Right atrium auricular region (tissue), 2 donors: ENCODE measurements at regions not wholly inside any gene's neighbourhood (a gene's known extent, or its start where the extent isn't known, plus 50 kb on each side); places are given as distances from the start of the nearest gene placed in this dataset.

Experiments used
- DNase-seq: peaks from one replicate; pipeline ENCODE4 v3.0.0-alpha.2; 2019; ENCODE audit warnings: low spot score
- H3K27ac ChIP-seq, 2 donors: fragments of 200-600 bp; sonication (generic); 1 replicate in 1 of 2; 2 replicates in 1 of 2; pipeline ENCODE4 v1.5.1; 2016 to 2019
- H3K27me3 ChIP-seq, 2 donors: fragments of 200-600 bp; sonication (generic); one replicate each; pipeline versions ENCODE4 v1.5.1 to v1.6.0; 2017 to 2019
- H3K36me3 ChIP-seq: fragments of 200-600 bp; sonication (generic); one replicate; pipeline ENCODE4 v1.5.1; 2016
- H3K4me1 ChIP-seq, 2 donors: fragments of 200-600 bp; sonication (generic); one replicate each; pipeline versions ENCODE4 v1.5.1 to v1.6.0; 2017 to 2019
- H3K4me3 ChIP-seq, 2 donors: fragments of 200-600 bp; sonication (generic); 1 replicate in 1 of 2; 2 replicates in 1 of 2; pipeline ENCODE4 v1.5.1; 2017 to 2019; ENCODE audit warnings: mild to moderate bottlenecking in 1 of 2, moderate library complexity in 1 of 2
- H3K9me3 ChIP-seq, 2 donors: fragments of 200-600 bp; sonication (generic); one replicate each; pipeline ENCODE4 v1.5.1; 2019
- CTCF ChIP-seq, 2 donors: fragments of 200-600 bp; sonication (generic); IDR thresholded peaks; one replicate each; pipeline ENCODE4 v1.5.1; 2019; ENCODE audit warnings: antibody characterized with exemption in 2 of 2

DNA sequence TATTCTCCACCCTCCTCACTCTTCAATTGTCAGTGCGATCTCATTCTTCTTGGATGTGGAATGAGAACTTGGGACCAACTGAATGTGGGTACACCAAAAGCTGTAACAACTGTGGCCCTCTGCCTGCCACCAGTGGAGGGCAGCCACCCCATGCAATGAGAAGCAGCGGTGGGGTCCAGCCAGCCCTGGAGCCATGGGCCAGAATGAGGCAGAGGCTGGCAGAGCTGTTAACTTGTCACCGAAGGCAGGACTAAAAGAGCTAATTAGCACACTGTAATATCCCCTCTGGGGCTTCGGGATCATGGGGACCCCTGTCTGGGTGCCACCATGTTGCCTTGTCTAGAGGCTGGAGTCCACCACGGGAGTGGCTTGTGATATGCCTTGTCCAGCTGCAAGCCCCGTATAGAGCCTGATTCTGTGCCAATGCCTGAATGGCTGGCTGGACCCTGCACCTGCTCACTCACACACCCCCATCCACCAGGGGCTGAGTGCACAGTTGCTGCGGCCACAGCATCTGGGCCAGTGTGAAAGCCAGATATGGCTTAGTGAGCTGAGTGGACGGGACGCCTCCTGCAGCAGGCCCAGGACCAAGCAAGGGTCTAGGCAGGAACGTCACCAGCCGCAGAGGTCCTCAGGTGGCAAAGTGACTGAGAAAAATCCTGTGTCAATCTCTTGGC lies 680.5 kb downstream of the DSC3 start:
- TF ChIP-seq CTCF (IDR thresholded peaks at IDR 0.05) = no peak
- no peaks in the 10 kb centered on the region for H3K4me1 ChIP-seq
- DNase-seq = no peak

GRCh38 chr18:30359521-30359920 lies 683.0 kb downstream of the DSC3 start:
- DNase-seq = no peak
- no peaks in the 10 kb centered on the region for H3K4me1 ChIP-seq
- H3K9me3 ChIP-seq = no peaks in the 10 kb centered on the region
- H3K36me3 ChIP-seq = no peaks in the 10 kb centered on the region
- no peak overlapping the region for H3K27ac ChIP-seq
- H3K27me3 ChIP-seq = no peaks in the 10 kb centered on the region
- H3K4me3 ChIP-seq = no peak overlapping the region
- no peak for TF ChIP-seq CTCF (IDR thresholded peaks at IDR 0.05)

More for the DNA sequence above, 680.5 kb downstream of the DSC3 start:
- no peak overlapping the region for H3K27ac ChIP-seq
- no peaks in the 10 kb centered on the region for H3K9me3 ChIP-seq
- H3K36me3 ChIP-seq = no peaks in the 10 kb centered on the region
- H3K4me3 ChIP-seq = no peak overlapping the region
- no peaks in the 10 kb centered on the region for H3K27me3 ChIP-seq

DNA sequence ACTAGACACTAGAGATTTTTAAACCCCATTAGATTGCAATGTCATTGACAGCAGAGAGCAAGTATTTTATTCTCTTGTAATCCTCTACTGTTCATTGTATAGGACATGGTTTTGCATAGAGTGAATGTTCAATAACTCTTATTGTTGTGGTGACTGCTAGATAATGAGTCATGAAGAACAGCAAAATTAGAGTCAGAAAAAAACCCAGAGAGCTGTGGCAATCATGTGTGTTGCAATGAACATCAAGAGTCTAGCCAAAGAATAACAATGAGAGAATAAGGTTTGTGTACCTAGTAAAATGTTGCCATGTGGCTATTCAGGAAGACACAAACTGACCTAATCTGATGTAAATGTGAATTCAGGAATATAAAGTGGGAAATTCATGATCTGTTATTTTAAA lies 684.0 kb downstream of the DSC3 start:
- no peaks in the 10 kb centered on the region for H3K27me3 ChIP-seq
- no peak overlapping the region for H3K4me3 ChIP-seq
- DNase-seq = no peak
- no peak overlapping the region for H3K27ac ChIP-seq
- H3K9me3 ChIP-seq = no peaks in the 10 kb centered on the region
- H3K36me3 ChIP-seq = no peaks in the 10 kb centered on the region
- no peaks in the 10 kb centered on the region for H3K4me1 ChIP-seq
- no peak for TF ChIP-seq CTCF (IDR thresholded peaks at IDR 0.05)

DNA sequence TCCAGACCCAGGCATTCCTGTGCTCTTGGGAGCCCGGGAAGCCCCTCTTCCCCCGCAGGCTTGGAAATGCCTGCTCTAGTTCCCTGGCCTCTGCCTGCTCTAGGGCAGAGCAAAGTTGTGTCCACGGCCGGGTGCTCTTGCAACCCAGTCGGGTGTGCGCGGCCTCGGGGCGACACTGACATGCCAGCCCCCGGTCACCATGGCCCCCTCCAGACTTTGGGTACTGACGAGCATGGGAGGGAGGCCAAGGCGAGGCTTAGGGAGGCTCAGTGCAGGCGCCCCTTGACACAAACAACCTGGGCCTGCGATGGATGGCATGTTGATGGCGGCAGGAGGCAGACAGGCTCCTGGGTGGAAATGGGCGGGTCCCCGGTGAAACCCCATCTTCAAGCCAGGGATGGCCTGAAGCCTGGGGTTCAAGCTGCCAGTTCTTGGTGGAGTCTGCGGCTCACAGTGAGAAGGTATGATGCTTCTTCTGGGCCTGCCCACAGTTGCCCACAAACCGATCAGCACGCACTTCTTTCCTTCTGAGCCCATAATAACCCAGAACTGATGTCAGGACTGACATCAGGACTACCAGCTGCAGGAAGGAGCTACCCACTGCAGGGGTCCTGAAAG lies 689.9 kb downstream of the DSC3 start:
- DNase-seq = no peak
- no peaks in the 10 kb centered on the region for H3K36me3 ChIP-seq
- H3K27ac ChIP-seq = no peak overlapping the region
- no peaks in the 10 kb centered on the region for H3K4me1 ChIP-seq
- H3K4me3 ChIP-seq = no peak overlapping the region
- no peaks in the 10 kb centered on the region for H3K9me3 ChIP-seq
- no peaks in the 10 kb centered on the region for H3K27me3 ChIP-seq
- TF ChIP-seq CTCF (IDR thresholded peaks at IDR 0.05) = no peak

- H3K27ac ChIP-seq = no peak overlapping the region
- no peak overlapping the region for H3K4me3 ChIP-seq
- no peaks in the 10 kb centered on the region for H3K36me3 ChIP-seq
- H3K9me3 ChIP-seq = no peaks in the 10 kb centered on the region
- H3K4me1 ChIP-seq = no peaks in the 10 kb centered on the region
- H3K27me3 ChIP-seq = no peaks in the 10 kb centered on the region
- TF ChIP-seq CTCF (IDR thresholded peaks at IDR 0.05) = no peak
- no peak for DNase-seq
These were observed 692.3 kb downstream of the DSC3 start for GRCh38 chr18:30350263-30350662.

GRCh38 chr18:30343090-30343489 lies 699.5 kb downstream of the DSC3 start:
- TF ChIP-seq CTCF (IDR thresholded peaks at IDR 0.05) = no peak
- Histone ChIP-seq H3K4me3 (no peak overlapping the region), H3K27ac (no peak overlapping the region), H3K36me3 (no peaks in the 10 kb centered on the region), H3K27me3 (no peaks in the 10 kb centered on the region), H3K9me3 (no peaks in the 10 kb centered on the region), H3K4me1 (no peaks in the 10 kb centered on the region)
- DNase-seq = no peak
